22Rv1 (cell line): ENCODE measurements at regions not wholly inside any gene's neighbourhood (a gene's known extent, or its start where the extent isn't known, plus 50 kb on each side); places are given as distances from the start of the nearest gene placed in this dataset.

ENCODE experiments used
- H3K27ac ChIP-seq: fragments of 450-650 bp; 2 replicates; pipeline ENCODE4 v1.5.1; 2017
- ZFX ChIP-seq: fragments of 450-650 bp; IDR thresholded peaks from 2 replicates; pipeline ENCODE4 v1.6.1; 2017; ENCODE audit warnings: antibody characterized with exemption, borderline replicate concordance
- TF ChIP-seq, protein P1 (sequence below): fragments of 450-650 bp; IDR thresholded peaks from 2 replicates; pipeline ENCODE4 v1.5.1; 2017; ENCODE audit warnings: mild to moderate bottlenecking

DNA sequence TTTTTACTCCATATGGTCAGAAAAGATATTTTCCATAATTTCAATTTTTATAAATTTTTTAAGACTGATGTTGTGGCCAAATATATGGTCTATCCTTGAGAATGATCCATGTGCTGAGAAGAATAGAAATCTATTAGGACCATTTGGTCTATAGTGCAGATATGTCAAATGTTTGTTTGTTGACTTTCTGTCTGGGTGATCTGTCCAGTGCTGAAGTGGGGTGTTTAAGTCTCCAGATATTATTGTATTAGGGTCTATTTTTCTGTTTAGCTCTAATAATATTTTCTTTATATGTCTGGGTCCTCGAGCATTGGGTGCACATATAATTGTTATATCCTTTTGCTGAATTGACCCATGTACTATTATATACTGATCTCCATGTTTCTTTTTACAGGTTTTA, 308.9 kb upstream of the LMO3 start:
- TF ChIP-seq ZFX = no peak
- TF ChIP-seq, protein P1, sequence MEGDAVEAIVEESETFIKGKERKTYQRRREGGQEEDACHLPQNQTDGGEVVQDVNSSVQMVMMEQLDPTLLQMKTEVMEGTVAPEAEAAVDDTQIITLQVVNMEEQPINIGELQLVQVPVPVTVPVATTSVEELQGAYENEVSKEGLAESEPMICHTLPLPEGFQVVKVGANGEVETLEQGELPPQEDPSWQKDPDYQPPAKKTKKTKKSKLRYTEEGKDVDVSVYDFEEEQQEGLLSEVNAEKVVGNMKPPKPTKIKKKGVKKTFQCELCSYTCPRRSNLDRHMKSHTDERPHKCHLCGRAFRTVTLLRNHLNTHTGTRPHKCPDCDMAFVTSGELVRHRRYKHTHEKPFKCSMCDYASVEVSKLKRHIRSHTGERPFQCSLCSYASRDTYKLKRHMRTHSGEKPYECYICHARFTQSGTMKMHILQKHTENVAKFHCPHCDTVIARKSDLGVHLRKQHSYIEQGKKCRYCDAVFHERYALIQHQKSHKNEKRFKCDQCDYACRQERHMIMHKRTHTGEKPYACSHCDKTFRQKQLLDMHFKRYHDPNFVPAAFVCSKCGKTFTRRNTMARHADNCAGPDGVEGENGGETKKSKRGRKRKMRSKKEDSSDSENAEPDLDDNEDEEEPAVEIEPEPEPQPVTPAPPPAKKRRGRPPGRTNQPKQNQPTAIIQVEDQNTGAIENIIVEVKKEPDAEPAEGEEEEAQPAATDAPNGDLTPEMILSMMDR = no peak
- H3K27ac ChIP-seq = no peak overlapping the region

DNA sequence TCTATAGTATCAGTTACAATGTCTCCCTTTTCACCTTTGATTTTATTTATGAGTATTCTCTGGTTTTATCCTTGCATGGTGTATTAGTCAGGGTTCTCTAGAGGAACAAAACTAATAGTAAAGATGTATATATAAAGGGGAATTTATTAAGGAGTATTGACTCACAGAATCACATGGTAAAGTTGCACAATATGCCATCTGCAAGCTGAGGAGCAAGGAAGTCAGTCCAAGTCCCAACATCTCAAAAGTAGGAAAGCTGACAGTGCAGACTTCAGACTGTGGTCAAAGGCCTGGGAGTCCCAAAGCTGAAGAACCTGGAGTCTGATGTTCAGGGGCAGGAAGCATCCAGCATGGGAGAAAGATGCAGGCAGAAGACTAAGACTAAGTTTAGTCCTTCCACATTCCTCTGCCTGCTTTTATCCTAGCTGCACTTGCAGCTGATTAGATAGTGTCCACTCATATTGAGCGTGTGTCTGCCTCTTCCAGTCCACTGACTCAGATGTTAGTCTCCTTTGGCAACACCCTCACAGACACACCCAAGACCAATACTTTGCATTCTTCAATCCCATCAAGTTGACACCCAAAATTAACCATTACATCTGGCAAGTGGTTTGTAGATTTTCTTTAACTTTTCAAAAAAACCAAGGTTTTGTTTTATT, 308.0 kb upstream of the LMO3 start:
- no peak overlapping the region for H3K27ac ChIP-seq
- TF ChIP-seq ZFX = no peak
- TF ChIP-seq, protein P1 = no peak

DNA sequence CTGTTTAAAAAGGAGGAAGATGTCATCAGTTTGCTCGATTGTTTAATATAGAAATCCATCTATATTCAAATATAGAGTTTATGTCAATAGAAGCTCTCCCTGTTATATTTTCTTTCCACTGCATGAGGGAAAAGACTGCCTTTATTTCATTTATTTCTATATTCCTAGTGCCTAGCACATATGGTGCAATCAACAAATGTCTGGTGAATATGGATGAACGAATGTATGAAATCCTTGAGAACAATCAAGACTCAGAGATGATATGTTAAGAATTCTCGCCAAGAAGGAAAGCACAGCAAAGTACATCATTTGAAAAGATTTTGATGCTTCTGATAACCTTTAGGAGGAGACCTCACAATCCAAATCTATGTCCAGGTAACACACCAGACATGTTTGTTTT, 296.0 kb upstream of the LMO3 start:
- TF ChIP-seq, protein P1 = no peak
- no peak for TF ChIP-seq ZFX
- no peak overlapping the region for H3K27ac ChIP-seq

DNA sequence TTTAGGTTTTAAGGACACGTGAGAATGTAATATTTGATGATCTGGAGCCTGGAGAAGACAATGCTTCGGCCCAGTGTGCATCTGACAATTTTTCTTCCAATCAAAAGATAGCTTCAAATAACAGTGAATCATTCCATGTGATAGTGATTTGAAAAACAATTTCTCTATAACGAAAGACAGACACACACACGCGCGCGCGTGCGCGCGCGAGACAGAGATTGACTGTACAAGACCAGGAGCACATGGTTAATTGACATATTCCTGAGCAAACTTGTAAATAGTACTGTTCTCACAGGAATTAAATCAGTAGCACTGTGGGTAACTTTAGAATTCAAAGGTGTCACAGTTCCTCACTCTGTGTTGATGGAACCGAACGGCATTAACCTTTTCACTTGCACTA, 287.5 kb upstream of the LMO3 start:
- H3K27ac ChIP-seq = no peak overlapping the region
- TF ChIP-seq, protein P1 = no peak
- no peak for TF ChIP-seq ZFX

DNA sequence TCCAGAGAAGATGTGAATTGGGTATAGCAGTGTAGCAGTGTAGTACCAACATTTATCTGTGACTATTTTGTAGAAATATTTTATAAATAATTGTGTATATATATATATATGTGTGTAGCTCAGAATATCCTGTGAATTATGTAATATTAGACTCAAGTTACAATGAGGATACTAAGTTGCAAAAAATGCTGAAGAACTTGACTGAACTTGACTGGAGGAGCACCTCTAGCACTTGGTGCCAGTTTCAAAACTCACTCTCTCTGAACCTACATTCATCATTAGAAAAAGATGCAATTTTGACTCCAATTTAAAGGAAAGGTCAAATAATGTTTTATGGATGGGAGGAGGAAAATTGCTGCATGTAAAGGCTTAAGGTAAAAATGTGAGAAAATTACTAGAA, 285.7 kb upstream of the LMO3 start:
- no peak overlapping the region for H3K27ac ChIP-seq
- TF ChIP-seq, protein P1 = no peak
- TF ChIP-seq ZFX = no peak

DNA sequence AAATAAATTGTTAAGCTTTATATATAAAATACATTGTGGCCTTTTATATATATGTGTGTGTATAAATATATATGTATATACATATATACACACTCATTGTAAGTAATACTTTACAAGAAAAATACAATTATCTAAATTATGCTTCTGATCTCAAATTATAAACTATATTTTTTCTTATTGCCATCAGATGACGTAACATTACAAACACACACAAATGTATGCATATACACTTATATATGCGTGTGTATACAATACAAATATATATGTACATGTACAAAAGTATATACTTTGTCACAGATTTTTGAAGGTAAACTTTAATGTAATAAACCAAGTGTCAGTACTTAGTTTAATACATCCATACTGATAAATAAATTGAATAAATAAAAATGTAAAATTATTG, 278.9 kb upstream of the LMO3 start:
- no peak overlapping the region for H3K27ac ChIP-seq
- TF ChIP-seq ZFX = no peak

DNA sequence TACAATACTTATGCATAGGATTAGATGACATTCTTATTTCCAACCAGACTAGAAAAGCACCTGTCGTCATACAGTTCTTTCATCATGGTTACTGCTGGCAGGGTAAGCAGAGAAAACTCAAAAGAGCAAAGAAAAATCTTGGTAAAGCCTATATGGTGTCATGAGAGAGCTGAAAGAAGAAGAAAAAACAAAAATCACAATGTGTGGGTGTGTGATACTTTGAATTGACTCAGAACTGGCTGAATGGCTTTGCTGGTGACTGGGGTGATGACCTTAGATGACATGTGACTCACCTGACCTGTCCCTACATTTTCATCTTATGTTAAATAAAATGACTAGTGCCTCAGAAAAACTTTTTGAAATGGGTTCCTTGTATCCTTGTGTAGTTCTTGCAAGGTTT, 278.1 kb upstream of the LMO3 start:
- no peak overlapping the region for H3K27ac ChIP-seq
- TF ChIP-seq, protein P1 = no peak
- TF ChIP-seq ZFX = no peak

DNA sequence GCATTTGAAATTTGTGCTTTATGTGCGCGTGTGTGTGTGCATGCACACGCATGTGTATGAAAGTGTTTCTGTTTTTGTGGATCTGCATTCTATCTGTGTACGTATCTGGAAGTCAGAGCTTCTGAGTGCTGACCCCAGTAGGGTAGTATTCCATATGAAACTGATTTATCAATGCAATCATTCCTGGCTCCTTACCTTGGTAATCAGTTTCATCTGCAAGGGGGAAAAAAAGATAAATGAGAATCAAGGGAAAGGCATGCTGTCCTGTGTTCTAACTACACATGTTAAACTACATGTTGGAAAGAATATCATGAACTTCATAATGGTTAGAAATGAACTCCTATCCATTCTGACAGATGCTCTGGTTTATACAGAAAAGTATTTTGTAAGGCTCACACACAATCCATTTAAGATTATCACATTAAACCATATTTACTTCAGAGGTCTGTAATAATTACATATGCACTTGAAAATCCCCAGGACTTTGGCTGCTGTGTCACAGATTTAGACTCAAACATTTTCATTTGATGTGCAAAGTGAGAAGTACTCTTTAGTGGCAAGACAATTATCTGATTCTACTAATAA, 276.1 kb upstream of the LMO3 start:
- no peak overlapping the region for H3K27ac ChIP-seq
- TF ChIP-seq, protein P1 = no peak
- no peak for TF ChIP-seq ZFX
